ENCODE measurements at regions not wholly inside any gene's neighbourhood (a gene's known extent, or its start where the extent isn't known, plus 50 kb on each side); places are given as distances from the start of the nearest gene placed in this dataset.

DNA sequence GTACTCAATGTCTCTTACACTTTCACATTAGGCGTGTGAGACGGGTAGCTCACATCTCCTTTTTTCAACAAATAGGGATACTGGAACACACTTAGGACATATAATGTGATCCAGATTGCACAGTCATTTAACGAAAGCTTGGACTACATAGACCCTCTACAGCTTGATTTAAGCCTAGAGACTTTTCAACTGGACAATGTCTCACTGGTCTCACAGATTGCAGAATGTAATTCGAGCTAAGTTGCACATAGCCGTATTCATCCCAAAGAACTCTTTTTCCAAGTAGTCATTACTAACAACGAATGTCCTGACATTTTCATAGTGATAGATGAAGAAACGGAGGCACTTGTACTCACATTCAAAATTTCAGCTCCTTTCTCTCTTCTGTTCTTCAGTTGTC, 612.1 kb downstream of the ZEB2 start:
- H3K36me3 ChIP-seq (replicated peaks) = no peaks in the 10 kb centered on the region
- peak; percentile 25 for DNase-seq
- in situ Hi-C loops (cut with HindIII; ENCODE audit: low pct_ligation_motif_present, low sequenced_read_pairs) = no loop called here
- no peak overlapping the region for H3K27ac ChIP-seq
- TF ChIP-seq, protein P1, sequence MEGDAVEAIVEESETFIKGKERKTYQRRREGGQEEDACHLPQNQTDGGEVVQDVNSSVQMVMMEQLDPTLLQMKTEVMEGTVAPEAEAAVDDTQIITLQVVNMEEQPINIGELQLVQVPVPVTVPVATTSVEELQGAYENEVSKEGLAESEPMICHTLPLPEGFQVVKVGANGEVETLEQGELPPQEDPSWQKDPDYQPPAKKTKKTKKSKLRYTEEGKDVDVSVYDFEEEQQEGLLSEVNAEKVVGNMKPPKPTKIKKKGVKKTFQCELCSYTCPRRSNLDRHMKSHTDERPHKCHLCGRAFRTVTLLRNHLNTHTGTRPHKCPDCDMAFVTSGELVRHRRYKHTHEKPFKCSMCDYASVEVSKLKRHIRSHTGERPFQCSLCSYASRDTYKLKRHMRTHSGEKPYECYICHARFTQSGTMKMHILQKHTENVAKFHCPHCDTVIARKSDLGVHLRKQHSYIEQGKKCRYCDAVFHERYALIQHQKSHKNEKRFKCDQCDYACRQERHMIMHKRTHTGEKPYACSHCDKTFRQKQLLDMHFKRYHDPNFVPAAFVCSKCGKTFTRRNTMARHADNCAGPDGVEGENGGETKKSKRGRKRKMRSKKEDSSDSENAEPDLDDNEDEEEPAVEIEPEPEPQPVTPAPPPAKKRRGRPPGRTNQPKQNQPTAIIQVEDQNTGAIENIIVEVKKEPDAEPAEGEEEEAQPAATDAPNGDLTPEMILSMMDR (IDR thresholded peaks at IDR 0.05; ENCODE audit: low read depth, low read length, missing control alignments) = no peak
- no peaks in the 10 kb centered on the region for H3K27me3 ChIP-seq (replicated peaks)
- no peak overlapping the region for H3K4me3 ChIP-seq (ENCODE audit: low read depth, low read length)

DNA sequence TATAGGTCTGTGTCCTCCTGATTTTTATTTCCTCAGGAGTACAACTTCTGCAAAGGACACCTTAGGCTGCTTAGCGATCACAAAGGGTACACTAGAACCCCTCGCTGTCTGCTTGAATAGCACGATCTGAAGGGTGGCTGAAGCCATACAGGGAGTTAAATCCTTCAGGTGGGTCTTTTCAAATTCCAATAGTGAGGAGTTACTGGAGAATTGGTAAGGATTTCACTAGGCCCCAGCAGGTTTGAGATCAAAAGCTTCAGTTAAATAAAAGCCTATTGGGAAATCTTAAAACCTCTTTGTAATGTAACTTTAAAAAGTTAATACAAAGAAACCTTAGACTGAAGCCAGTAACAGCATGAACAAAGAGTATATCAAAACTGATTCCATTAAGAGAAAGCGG, 613.1 kb downstream of the ZEB2 start:
- in situ Hi-C loops (cut with HindIII; ENCODE audit: low pct_ligation_motif_present, low sequenced_read_pairs) = no loop called here
- H3K36me3 ChIP-seq (replicated peaks) = no peaks in the 10 kb centered on the region
- TF ChIP-seq, protein P1 (IDR thresholded peaks at IDR 0.05; ENCODE audit: low read depth, low read length, missing control alignments) = no peak

DNA sequence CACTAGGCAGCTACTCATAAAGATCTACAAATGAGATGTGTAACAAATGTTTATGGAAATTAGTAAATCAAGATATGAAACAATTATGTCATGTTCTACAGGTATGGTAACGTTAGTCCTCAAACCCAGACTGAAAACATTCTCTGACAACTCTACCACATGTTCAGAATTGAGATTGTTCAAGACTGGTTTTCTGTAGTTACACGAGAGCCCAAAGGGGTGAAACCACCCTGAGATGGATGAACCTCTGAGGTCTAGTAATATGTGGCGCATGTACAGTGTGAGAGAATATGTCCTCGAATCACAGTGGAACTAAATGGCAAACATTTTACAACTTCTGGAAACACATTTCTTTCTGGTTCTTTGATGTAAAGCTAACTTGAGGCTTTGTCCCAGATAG, 614.3 kb downstream of the ZEB2 start:
- DNase-seq = no peak
- Histone ChIP-seq H3K27me3 (replicated peaks) (no peaks in the 10 kb centered on the region), H3K36me3 (replicated peaks) (no peaks in the 10 kb centered on the region), H3K27ac (no peak overlapping the region), H3K4me3 (ENCODE audit: low read depth, low read length) (no peak overlapping the region)
- TF ChIP-seq, protein P1 (IDR thresholded peaks at IDR 0.05; ENCODE audit: low read depth, low read length, missing control alignments) = no peak
- in situ Hi-C loops (cut with HindIII; ENCODE audit: low pct_ligation_motif_present, low sequenced_read_pairs) = no loop called here

More for the DNA sequence above, 613.1 kb downstream of the ZEB2 start:
- DNase-seq = no peak
- Histone ChIP-seq H3K27me3 (replicated peaks) (no peaks in the 10 kb centered on the region), H3K27ac (no peak overlapping the region), H3K4me3 (ENCODE audit: low read depth, low read length) (no peak overlapping the region)

DNA sequence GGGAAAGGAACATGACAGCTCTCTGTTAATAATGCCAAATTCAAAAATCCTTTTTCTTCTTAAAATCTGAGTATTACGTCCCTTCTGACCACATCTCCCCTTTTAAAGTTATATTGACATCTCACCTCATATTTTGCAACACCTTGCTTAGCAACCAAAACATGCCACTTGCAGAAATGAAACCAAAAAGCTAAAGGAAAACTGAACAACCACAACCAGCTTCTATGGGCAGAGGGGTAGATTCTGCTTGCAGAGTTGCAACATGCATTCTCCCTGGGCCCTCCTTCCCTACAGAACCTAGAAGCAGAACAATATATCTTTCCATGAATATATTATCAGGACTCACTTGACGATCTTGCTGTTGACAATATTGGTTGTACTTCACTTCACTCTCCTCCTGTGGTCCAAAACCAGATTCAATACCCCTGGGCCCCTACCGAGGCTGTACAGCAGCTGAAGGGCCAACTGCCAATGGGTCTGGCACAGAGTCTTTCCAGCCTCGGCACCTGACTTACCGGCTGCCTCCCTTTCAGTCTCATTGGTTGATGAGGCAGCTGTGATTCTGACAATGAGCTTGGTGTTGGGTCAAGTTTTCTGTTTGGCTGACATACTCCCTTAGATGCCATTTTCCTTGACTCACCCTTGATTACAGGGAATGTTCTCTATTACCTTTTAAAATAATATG, 616.6 kb downstream of the ZEB2 start:
- in situ Hi-C loops (cut with HindIII; ENCODE audit: low pct_ligation_motif_present, low sequenced_read_pairs) = no loop called here
- TF ChIP-seq, protein P1 (IDR thresholded peaks at IDR 0.05; ENCODE audit: low read depth, low read length, missing control alignments) = no peak
- no peak for DNase-seq
- Histone ChIP-seq H3K27ac (no peak overlapping the region), H3K27me3 (replicated peaks) (no peaks in the 10 kb centered on the region), H3K36me3 (replicated peaks) (no peaks in the 10 kb centered on the region), H3K4me3 (ENCODE audit: low read depth, low read length) (no peak overlapping the region)

DNA sequence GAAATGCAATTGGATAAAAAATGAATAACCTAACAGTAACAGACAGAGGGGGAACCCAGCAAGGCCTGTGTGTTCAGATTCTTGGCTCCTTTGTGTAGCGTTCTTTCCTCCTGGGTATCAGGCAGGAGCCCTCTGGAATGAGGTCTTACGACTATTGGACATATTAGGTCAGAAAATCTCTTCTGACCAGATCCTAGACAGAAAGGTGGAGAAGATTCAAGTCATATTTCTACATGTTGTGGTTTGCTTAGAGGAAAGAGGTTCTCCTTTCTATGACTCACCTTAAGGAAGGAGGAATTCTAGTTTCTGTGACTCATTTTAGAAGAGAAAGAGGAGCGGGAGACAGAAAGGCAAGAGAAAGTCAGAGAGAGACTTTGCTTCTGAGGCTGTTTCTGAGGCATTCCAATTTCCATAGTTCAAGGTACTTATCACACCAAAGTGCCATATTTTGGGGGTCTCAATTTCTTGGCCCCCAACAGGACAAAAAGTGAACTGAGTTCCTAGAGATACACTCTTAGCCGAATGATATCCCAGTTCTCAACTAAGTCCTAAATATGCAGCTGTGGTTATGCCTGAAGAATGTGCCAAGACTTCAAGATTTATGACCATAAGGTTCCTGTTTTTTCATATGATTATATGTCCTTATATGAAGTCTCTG, 618.6 kb downstream of the ZEB2 start:
- Histone ChIP-seq H3K4me3 (ENCODE audit: low read depth, low read length) (peak overlapping the region; percentile 3), H3K36me3 (replicated peaks) (no peaks in the 10 kb centered on the region), H3K27me3 (replicated peaks) (no peaks in the 10 kb centered on the region), H3K27ac (peak overlapping the region; percentile 2)
- TF ChIP-seq, protein P1 (IDR thresholded peaks at IDR 0.05; ENCODE audit: low read depth, low read length, missing control alignments) = no peak
- in situ Hi-C loops (cut with HindIII; ENCODE audit: low pct_ligation_motif_present, low sequenced_read_pairs) = no loop called here
- DNase-seq = peak; percentile 31

All from brain microvascular endothelial cell (primary cell).